BLaER1 treated with 17β-estradiol and CSF1 and Interleukin-3, amounts not matched to agents 10 nM and 100 nM (cell line): ENCODE measurements at regions not wholly inside any gene's neighbourhood (a gene's known extent, or its start where the extent isn't known, plus 50 kb on each side); places are given as distances from the start of the nearest gene placed in this dataset.

Experiments used
- H3K27ac ChIP-seq, 11 experiments: shearing (Covaris generic); formaldehyde crosslinking; 2 replicates each; pipeline ENCODE4 v1.8.1; 2022
- H3K27me3 ChIP-seq, 11 experiments: shearing (Covaris generic); formaldehyde crosslinking; 2 replicates each; pipeline ENCODE4 v1.8.1; 2022
- H3K36me3 ChIP-seq, 11 experiments: shearing (Covaris generic); formaldehyde crosslinking; 2 replicates each; pipeline ENCODE4 v1.8.1; 2022
- H3K4me1 ChIP-seq, 10 experiments: shearing (Covaris generic); formaldehyde crosslinking; 2 replicates each; pipeline ENCODE4 v1.8.1; 2022
- H3K4me2 ChIP-seq, 11 experiments: shearing (Covaris generic); formaldehyde crosslinking; 2 replicates each; pipeline ENCODE4 v1.8.1; 2022
- H3K4me3 ChIP-seq, 10 experiments: shearing (Covaris generic); formaldehyde crosslinking; 2 replicates each; pipeline ENCODE4 v1.8.1; 2022
- H3K9ac ChIP-seq, 11 experiments: shearing (Covaris generic); formaldehyde crosslinking; 2 replicates each; pipeline ENCODE4 v1.8.1; 2022
- H3K9me3 ChIP-seq, 11 experiments: shearing (Covaris generic); formaldehyde crosslinking; replicated peaks in 1 of 11; 2 replicates each; pipeline ENCODE4 v1.8.1; 2022
- H4K20me1 ChIP-seq, 11 experiments: shearing (Covaris generic); formaldehyde crosslinking; 2 replicates each; pipeline ENCODE4 v1.8.1; 2022
- Cebpa-rat ChIP-seq, 11 experiments: shearing (Covaris generic); IDR thresholded peaks; 2 replicates each; pipeline ENCODE4 v1.8.1; 2022

GRCh38 chr6:125489579-125490285, 188.0 kb upstream of the HDDC2 start:
- Histone ChIP-seq H3K27me3 (no peaks in the 10 kb centered on the region), H3K36me3 (no peaks in the 10 kb centered on the region), H3K4me3 (no peak overlapping the region), H3K9me3 (peaks cover 13 to 47% (median 28%) of the 10 kb centered on the region in 11 experiments; a peak in 21 of 22 replicates), H3K4me1 (peaks cover 0 to 23% (median 0%) of the 10 kb centered on the region in 10 experiments; a peak in 4 of 20 replicates), H3K4me2 (no peak overlapping the region), H3K9ac (no peak overlapping the region), H4K20me1 (no peaks in the 10 kb centered on the region), H3K27ac (no peak overlapping the region)
- no peak for TF ChIP-seq Cebpa-rat (IDR thresholded peaks at IDR 0.05)

GRCh38 chr6:125491860-125492618, 190.3 kb upstream of the HDDC2 start:
- no peak overlapping the region for H3K4me3 ChIP-seq
- no peaks in the 10 kb centered on the region for H3K27me3 ChIP-seq
- TF ChIP-seq Cebpa-rat (IDR thresholded peaks at IDR 0.05): no peak
- no peak overlapping the region for H3K4me2 ChIP-seq
- no peaks in the 10 kb centered on the region for H3K36me3 ChIP-seq
- H4K20me1 ChIP-seq: no peaks in the 10 kb centered on the region
- H3K9me3 ChIP-seq: peaks cover under 1 to 24% (median 7%) of the 10 kb centered on the region in 11 experiments; a peak in 19 of 22 replicates
- no peak overlapping the region for H3K9ac ChIP-seq
- H3K27ac ChIP-seq: no peak overlapping the region
- peaks cover 0 to 1% (median 0%) of the 10 kb centered on the region in 10 experiments; a peak in 2 of 20 replicates for H3K4me1 ChIP-seq

GRCh38 chr6:125498606-125499005, 196.8 kb upstream of the HDDC2 start:
- no peak for TF ChIP-seq Cebpa-rat (IDR thresholded peaks at IDR 0.05)
- H3K9ac ChIP-seq: no peak overlapping the region
- no peaks in the 10 kb centered on the region for H3K27me3 ChIP-seq

GRCh38 chr6:125499535-125499934, 197.8 kb upstream of the HDDC2 start:
- H3K27ac ChIP-seq: peak overlapping the region in 3 of 11 experiments; percentile 5 to 44 (median 29); a peak in 2 of 22 replicates
- peak overlapping the region in 6 of 11 experiments; percentile 1 to 58 (median 26); a peak in 9 of 22 replicates for H3K4me2 ChIP-seq
- H3K36me3 ChIP-seq: no peaks in the 10 kb centered on the region
- peaks cover 0 to 25% (median 17%) of the 10 kb centered on the region in 10 experiments; a peak in 12 of 20 replicates for H3K4me1 ChIP-seq
- H4K20me1 ChIP-seq: no peaks in the 10 kb centered on the region
- TF ChIP-seq Cebpa-rat (IDR thresholded peaks at IDR 0.05): no peak
- H3K4me3 ChIP-seq: no peak overlapping the region
- no peaks in the 10 kb centered on the region for H3K9me3 ChIP-seq
- no peaks in the 10 kb centered on the region for H3K27me3 ChIP-seq
- H3K9ac ChIP-seq: no peak overlapping the region

More at GRCh38 chr6:125498606-125499005, 196.8 kb upstream of the HDDC2 start:
- H3K36me3 ChIP-seq: no peaks in the 10 kb centered on the region
- peak overlapping the region; percentile 0 to 58 (median 34); a peak in 15 of 22 replicates for H3K4me2 ChIP-seq
- no peak overlapping the region for H3K27ac ChIP-seq
- H3K9me3 ChIP-seq: no peaks in the 10 kb centered on the region
- H3K4me1 ChIP-seq: peaks cover 0 to 25% (median 17%) of the 10 kb centered on the region in 10 experiments; a peak in 12 of 20 replicates
- no peak overlapping the region for H3K4me3 ChIP-seq
- no peaks in the 10 kb centered on the region for H4K20me1 ChIP-seq

GRCh38 chr6:125503181-125503580, 201.4 kb upstream of the HDDC2 start:
- no peak overlapping the region for H3K27ac ChIP-seq

GRCh38 chr6:125507987-125508655, 206.4 kb upstream of the HDDC2 start:
- no peaks in the 10 kb centered on the region for H3K27me3 ChIP-seq
- peak overlapping the region in 9 of 11 experiments; percentile 9 to 48 (median 44); a peak in 12 of 22 replicates for H3K27ac ChIP-seq
- peak overlapping the region; percentile 18 to 62 (median 49); a peak in 21 of 22 replicates for H3K4me2 ChIP-seq
- no peak overlapping the region for H3K9ac ChIP-seq
- H3K9me3 ChIP-seq: peaks cover 13 to 24% (median 16%) of the 10 kb centered on the region in 11 experiments
- no peaks in the 10 kb centered on the region for H4K20me1 ChIP-seq
- TF ChIP-seq Cebpa-rat (IDR thresholded peaks at IDR 0.05): 0 out of 22 replicates have a peak, but pooled peaks of 1 of the 11 experiments have one; percentile 34
- H3K4me1 ChIP-seq: peaks cover 16 to 28% (median 23%) of the 10 kb centered on the region in 10 experiments
- peaks cover 0 to 6% (median 0%) of the 10 kb centered on the region in 11 experiments; a peak in 1 of 22 replicates for H3K36me3 ChIP-seq
- H3K4me3 ChIP-seq: no peak overlapping the region

More at GRCh38 chr6:125503181-125503580, 201.4 kb upstream of the HDDC2 start:
- Histone ChIP-seq H3K4me3 (no peak overlapping the region), H3K9me3 (peaks cover 13 to 24% (median 16%) of the 10 kb centered on the region in 11 experiments), H3K27me3 (no peaks in the 10 kb centered on the region), H3K4me2 (no peak overlapping the region), H3K9ac (no peak overlapping the region), H4K20me1 (no peaks in the 10 kb centered on the region), H3K4me1 (peaks cover 10 to 34% (median 27%) of the 10 kb centered on the region in 10 experiments), H3K36me3 (peaks cover 0 to 6% (median 0%) of the 10 kb centered on the region in 11 experiments; a peak in 1 of 22 replicates)
- TF ChIP-seq Cebpa-rat (IDR thresholded peaks at IDR 0.05): no peak

GRCh38 chr6:125508793-125509192, 207.0 kb upstream of the HDDC2 start:
- H3K4me2 ChIP-seq: peak overlapping the region in 8 of 11 experiments; percentile 13 to 58 (median 32); a peak in 7 of 22 replicates
- H3K27me3 ChIP-seq: no peaks in the 10 kb centered on the region
- no peaks in the 10 kb centered on the region for H4K20me1 ChIP-seq
- H3K9ac ChIP-seq: no peak overlapping the region
- peaks cover 16 to 28% (median 23%) of the 10 kb centered on the region in 10 experiments for H3K4me1 ChIP-seq
- peaks cover 0 to 6% (median 0%) of the 10 kb centered on the region in 11 experiments; a peak in 1 of 22 replicates for H3K36me3 ChIP-seq
- H3K27ac ChIP-seq: peak overlapping the region in 1 of 11 experiments; percentile 12; a peak in 1 of 22 replicates
- H3K4me3 ChIP-seq: no peak overlapping the region
- TF ChIP-seq Cebpa-rat (IDR thresholded peaks at IDR 0.05): no peak
- peaks cover 13 to 24% (median 16%) of the 10 kb centered on the region in 11 experiments for H3K9me3 ChIP-seq

GRCh38 chr6:125509477-125509876, 207.7 kb upstream of the HDDC2 start:
- H3K4me3 ChIP-seq: no peak overlapping the region
- no peaks in the 10 kb centered on the region for H4K20me1 ChIP-seq
- H3K4me2 ChIP-seq: peak overlapping the region in 10 of 11 experiments; percentile 13 to 58 (median 26); a peak in 15 of 22 replicates
- H3K4me1 ChIP-seq: peaks cover 16 to 28% (median 23%) of the 10 kb centered on the region in 10 experiments
- H3K9ac ChIP-seq: no peak overlapping the region
- TF ChIP-seq Cebpa-rat (IDR thresholded peaks at IDR 0.05): no peak
- H3K27ac ChIP-seq: peak overlapping the region in 1 of 11 experiments; percentile 12; a peak in 1 of 22 replicates
- peaks cover 13 to 24% (median 16%) of the 10 kb centered on the region in 11 experiments for H3K9me3 ChIP-seq
- peaks cover 0 to 6% (median 0%) of the 10 kb centered on the region in 11 experiments; a peak in 1 of 22 replicates for H3K36me3 ChIP-seq
- H3K27me3 ChIP-seq: no peaks in the 10 kb centered on the region
